ENCODE measurements at regions not wholly inside any gene's neighbourhood (a gene's known extent, or its start where the extent isn't known, plus 50 kb on each side); places are given as distances from the start of the nearest gene placed in this dataset.
"Not testable (repeated sequence)": the region's sequence is repeated elsewhere in the genome, so short reads cannot be mapped to it uniquely, and the experiment has no call there.

GRCh38 chr9:65449423-65449822 is 164.4 kb upstream of the FOXD4L5 start:
- no peak for DNase-seq (ENCODE audit: low spot score in 2 of 2)
- H3K4me3 ChIP-seq = no peak overlapping the region
- intact Hi-C loops (cut with DNase I) = no loop called here

GRCh38 chr9:65447146-65447545 is 162.1 kb upstream of the FOXD4L5 start:
- intact Hi-C loops (cut with DNase I); H3K9me3 ChIP-seq; H3K4me3 ChIP-seq; H3K27me3 ChIP-seq; H3K27ac ChIP-seq; H3K4me1 ChIP-seq; H3K36me3 ChIP-seq; DNase-seq (ENCODE audit: low spot score in 2 of 2): not testable (repeated sequence)

More at GRCh38 chr9:65449423-65449822, 164.4 kb upstream of the FOXD4L5 start:
- TF ChIP-seq CTCF (IDR thresholded peaks at IDR 0.05) = no peak
- Histone ChIP-seq H3K4me1 (no peaks in the 10 kb centered on the region), H3K27me3 (no peaks in the 10 kb centered on the region), H3K27ac (no peak overlapping the region), H3K9me3 (no peaks in the 10 kb centered on the region), H3K36me3 (no peaks in the 10 kb centered on the region)

- DNase-seq (ENCODE audit: low spot score in 2 of 2); H3K27ac ChIP-seq; H3K36me3 ChIP-seq; H3K4me3 ChIP-seq; intact Hi-C loops (cut with DNase I); H3K4me1 ChIP-seq; H3K9me3 ChIP-seq; H3K27me3 ChIP-seq: not testable (repeated sequence)
Observed at GRCh38 chr9:65445991-65446390, 161.0 kb upstream of the FOXD4L5 start.

GRCh38 chr9:65444943-65445342 is 159.9 kb upstream of the FOXD4L5 start:
- no peaks in the 10 kb centered on the region for H3K36me3 ChIP-seq
- no peaks in the 10 kb centered on the region for H3K4me1 ChIP-seq
- no peak overlapping the region for H3K27ac ChIP-seq
- no peak for TF ChIP-seq CTCF (IDR thresholded peaks at IDR 0.05)
- no peaks in the 10 kb centered on the region for H3K9me3 ChIP-seq
- H3K27me3 ChIP-seq = no peaks in the 10 kb centered on the region
- intact Hi-C loops (cut with DNase I) = no loop called here
- no peak overlapping the region for H3K4me3 ChIP-seq
- no peak for DNase-seq (ENCODE audit: low spot score in 2 of 2)

GRCh38 chr9:65442116-65442515 is 157.1 kb upstream of the FOXD4L5 start:
- H3K36me3 ChIP-seq; H3K27ac ChIP-seq; H3K9me3 ChIP-seq; H3K4me1 ChIP-seq; intact Hi-C loops (cut with DNase I); DNase-seq (ENCODE audit: low spot score in 2 of 2); H3K4me3 ChIP-seq; H3K27me3 ChIP-seq: not testable (repeated sequence)

- intact Hi-C loops (cut with DNase I); H3K27me3 ChIP-seq; H3K36me3 ChIP-seq; DNase-seq (ENCODE audit: low spot score in 2 of 2); H3K4me1 ChIP-seq; H3K9me3 ChIP-seq; H3K27ac ChIP-seq; H3K4me3 ChIP-seq: not testable (repeated sequence)
Observed at GRCh38 chr9:65441324-65441920, 156.4 kb upstream of the FOXD4L5 start.

GRCh38 chr9:65437724-65438123 is 152.7 kb upstream of the FOXD4L5 start:
- Histone ChIP-seq H3K9me3 (no peaks in the 10 kb centered on the region), H3K4me3 (no peak overlapping the region), H3K27me3 (no peaks in the 10 kb centered on the region), H3K4me1 (no peaks in the 10 kb centered on the region), H3K27ac (no peak overlapping the region), H3K36me3 (no peaks in the 10 kb centered on the region)
- TF ChIP-seq CTCF (IDR thresholded peaks at IDR 0.05) = no peak
- intact Hi-C loops (cut with DNase I) = no loop called here
- no peak for DNase-seq (ENCODE audit: low spot score in 2 of 2)

- H3K27me3 ChIP-seq = no peaks in the 10 kb centered on the region
- no peak overlapping the region for H3K27ac ChIP-seq
- no peak overlapping the region for H3K4me3 ChIP-seq
- no peak for DNase-seq (ENCODE audit: low spot score in 2 of 2)
- H3K36me3 ChIP-seq = no peaks in the 10 kb centered on the region
- no peaks in the 10 kb centered on the region for H3K4me1 ChIP-seq
- intact Hi-C loops (cut with DNase I) = no loop called here
- TF ChIP-seq CTCF (IDR thresholded peaks at IDR 0.05) = no peak
- no peaks in the 10 kb centered on the region for H3K9me3 ChIP-seq
Observed at GRCh38 chr9:65435464-65435863, 150.5 kb upstream of the FOXD4L5 start.
